ENCODE measurements at regions not wholly inside any gene's neighbourhood (a gene's known extent, or its start where the extent isn't known, plus 50 kb on each side); places are given as distances from the start of the nearest gene placed in this dataset.

- H3K27me3 Mint-ChIP-seq (ENCODE audit: low read depth) = no peaks in the 10 kb centered on the region
These were observed 285.1 kb downstream of the SS18 start for GRCh38 chr18:25805323-25805722.

GRCh38 chr18:25799231-25799630, 291.2 kb downstream of the SS18 start:
- Mint-ChIP-seq H3K27me3 (ENCODE audit: low read depth) (no peaks in the 10 kb centered on the region), H3K9me3 (peaks cover 14% of the 10 kb centered on the region), H3K4me1 (no peaks in the 10 kb centered on the region), H3K27ac (ENCODE audit: unreplicated experiment) (no peak overlapping the region), H3K36me3 (ENCODE audit: low read depth) (no peaks in the 10 kb centered on the region), H3K4me3 (no peak overlapping the region)
- DNase-seq (ENCODE audit: low read depth, low spot score) = no peak
- no peak for TF ChIP-seq CTCF (conservative IDR thresholded peaks at IDR 0.05)

More at GRCh38 chr18:25805323-25805722, 285.1 kb downstream of the SS18 start:
- Mint-ChIP-seq H3K4me3 (no peak overlapping the region), H3K36me3 (ENCODE audit: low read depth) (no peaks in the 10 kb centered on the region), H3K9me3 (peaks cover 11% of the 10 kb centered on the region), H3K27ac (ENCODE audit: unreplicated experiment) (no peak overlapping the region), H3K4me1 (no peaks in the 10 kb centered on the region)
- no peak for DNase-seq (ENCODE audit: low read depth, low spot score)
- TF ChIP-seq CTCF (conservative IDR thresholded peaks at IDR 0.05) = no peak

- H3K4me3 Mint-ChIP-seq = no peak overlapping the region
- DNase-seq (ENCODE audit: low read depth, low spot score) = no peak
- no peaks in the 10 kb centered on the region for H3K36me3 Mint-ChIP-seq (ENCODE audit: low read depth)
- H3K27ac Mint-ChIP-seq (ENCODE audit: unreplicated experiment) = no peak overlapping the region
- no peaks in the 10 kb centered on the region for H3K4me1 Mint-ChIP-seq
- H3K27me3 Mint-ChIP-seq (ENCODE audit: low read depth) = no peaks in the 10 kb centered on the region
- no peak for TF ChIP-seq CTCF (conservative IDR thresholded peaks at IDR 0.05)
- H3K9me3 Mint-ChIP-seq = peaks cover 10% of the 10 kb centered on the region
These were observed 292.4 kb downstream of the SS18 start for GRCh38 chr18:25798046-25798445.

GRCh38 chr18:25795213-25795612, 295.2 kb downstream of the SS18 start:
- no peak for TF ChIP-seq CTCF (conservative IDR thresholded peaks at IDR 0.05)
- Mint-ChIP-seq H3K27ac (ENCODE audit: unreplicated experiment) (no peak overlapping the region), H3K36me3 (ENCODE audit: low read depth) (no peaks in the 10 kb centered on the region), H3K4me3 (no peak overlapping the region), H3K9me3 (peaks cover 3% of the 10 kb centered on the region), H3K27me3 (ENCODE audit: low read depth) (no peaks in the 10 kb centered on the region), H3K4me1 (no peaks in the 10 kb centered on the region)
- no peak for DNase-seq (ENCODE audit: low read depth, low spot score)

GRCh38 chr18:25787276-25787675, 303.1 kb downstream of the SS18 start:
- DNase-seq (ENCODE audit: low read depth, low spot score) = no peak
- Mint-ChIP-seq H3K4me3 (no peak overlapping the region), H3K27ac (ENCODE audit: unreplicated experiment) (no peak overlapping the region), H3K9me3 (peaks cover 3% of the 10 kb centered on the region), H3K27me3 (ENCODE audit: low read depth) (no peaks in the 10 kb centered on the region), H3K4me1 (no peaks in the 10 kb centered on the region), H3K36me3 (ENCODE audit: low read depth) (no peaks in the 10 kb centered on the region)
- TF ChIP-seq CTCF (conservative IDR thresholded peaks at IDR 0.05) = no peak

- H3K36me3 Mint-ChIP-seq (ENCODE audit: low read depth) = no peaks in the 10 kb centered on the region
- DNase-seq (ENCODE audit: low read depth, low spot score) = no peak
- H3K9me3 Mint-ChIP-seq = peaks cover 3% of the 10 kb centered on the region
- H3K27me3 Mint-ChIP-seq (ENCODE audit: low read depth) = no peaks in the 10 kb centered on the region
- peaks cover under 1% of the 10 kb centered on the region for H3K4me1 Mint-ChIP-seq
- H3K4me3 Mint-ChIP-seq = no peak overlapping the region
- no peak for TF ChIP-seq CTCF (conservative IDR thresholded peaks at IDR 0.05)
- H3K27ac Mint-ChIP-seq (ENCODE audit: unreplicated experiment) = no peak overlapping the region
These were observed 303.7 kb downstream of the SS18 start for GRCh38 chr18:25786758-25787157.
